Non-pigmented ciliary epithelial cell (primary cell): ENCODE measurements at regions not wholly inside any gene's neighbourhood (a gene's known extent, or its start where the extent isn't known, plus 50 kb on each side); places are given as distances from the start of the nearest gene placed in this dataset.

Source experiments
- DNase-seq: peaks from one replicate; pipeline ENCODE4 v3.0.0-alpha.2; 2010; ENCODE audit warnings: low read depth

DNA sequence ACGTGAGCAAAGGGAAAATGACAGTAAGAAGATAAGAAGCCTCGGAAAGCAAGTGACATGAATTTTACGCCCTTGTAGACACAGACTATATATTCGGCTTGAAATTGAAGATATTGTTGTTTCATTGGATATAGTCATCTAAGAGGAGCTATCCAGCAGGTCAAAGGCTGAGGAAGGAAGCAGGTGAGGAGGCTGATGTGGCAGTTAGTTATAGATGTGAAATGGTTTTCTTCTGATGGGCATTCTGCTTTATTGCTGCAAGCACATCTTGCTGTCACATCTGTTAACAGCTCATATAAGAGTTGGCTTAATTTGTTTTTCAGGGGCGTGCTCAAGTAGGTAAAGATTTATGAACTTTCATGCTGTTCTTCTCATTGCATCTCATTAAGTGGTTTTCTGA lies 146.1 kb downstream of the KLF5 start:
- no peak for DNase-seq

DNA sequence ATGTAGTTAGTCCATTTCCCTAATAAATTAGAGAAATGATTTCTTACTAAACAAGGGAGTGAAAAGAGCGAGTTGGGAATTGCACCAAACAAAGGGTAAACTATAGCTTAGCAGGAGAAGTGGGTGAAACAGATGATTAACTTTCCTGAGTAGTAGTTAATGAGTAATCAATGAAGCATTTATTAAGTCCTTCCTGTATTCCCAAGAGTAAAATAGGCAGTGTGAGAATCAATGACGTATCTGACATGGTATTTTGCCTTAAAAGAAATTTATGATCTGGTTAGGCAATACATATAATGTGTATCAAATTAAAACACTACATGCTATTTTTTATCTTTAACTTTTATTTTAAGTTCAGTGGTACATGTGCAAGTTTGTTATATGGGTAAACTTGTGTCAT lies 142.8 kb downstream of the KLF5 start:
- no peak for DNase-seq

DNA sequence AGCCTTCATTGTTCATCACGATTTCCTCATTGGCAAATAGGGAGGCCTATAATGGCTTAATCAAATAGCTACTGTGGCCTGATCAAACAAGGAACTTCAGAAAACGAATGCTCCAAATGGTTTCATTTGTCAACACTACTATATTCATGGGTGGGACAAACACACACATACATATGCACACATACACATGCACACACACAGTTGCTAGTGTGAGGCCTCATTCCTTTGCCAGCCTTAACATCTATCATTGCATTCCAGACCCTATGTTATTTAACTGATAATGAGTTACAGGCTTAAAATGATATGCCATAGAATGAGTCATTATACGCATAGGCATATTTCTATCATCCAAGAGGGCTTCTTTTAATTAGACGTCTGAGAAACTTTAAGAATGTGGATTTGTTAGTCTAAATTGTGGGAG lies 140.2 kb downstream of the KLF5 start:
- DNase-seq, result no peak

DNA sequence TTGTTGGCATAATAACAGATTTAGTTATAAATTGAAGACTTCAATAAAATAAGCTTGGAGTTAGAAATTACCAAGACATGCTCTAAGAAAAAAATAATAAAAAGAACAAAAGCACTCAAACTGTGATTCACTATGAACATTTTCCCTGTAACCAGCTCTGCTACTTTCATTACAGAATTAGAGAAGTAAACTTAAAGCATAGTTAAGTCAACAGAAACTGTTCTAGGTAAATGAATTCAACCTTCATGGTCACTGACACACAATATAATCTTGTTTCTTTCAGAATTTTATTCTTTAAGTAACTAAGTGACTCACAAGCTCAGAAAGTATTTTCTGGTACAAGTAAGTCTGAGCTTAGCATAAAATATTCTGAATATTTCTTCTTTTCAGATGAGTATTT lies 136.3 kb downstream of the KLF5 start:
- DNase-seq, result no peak

DNA sequence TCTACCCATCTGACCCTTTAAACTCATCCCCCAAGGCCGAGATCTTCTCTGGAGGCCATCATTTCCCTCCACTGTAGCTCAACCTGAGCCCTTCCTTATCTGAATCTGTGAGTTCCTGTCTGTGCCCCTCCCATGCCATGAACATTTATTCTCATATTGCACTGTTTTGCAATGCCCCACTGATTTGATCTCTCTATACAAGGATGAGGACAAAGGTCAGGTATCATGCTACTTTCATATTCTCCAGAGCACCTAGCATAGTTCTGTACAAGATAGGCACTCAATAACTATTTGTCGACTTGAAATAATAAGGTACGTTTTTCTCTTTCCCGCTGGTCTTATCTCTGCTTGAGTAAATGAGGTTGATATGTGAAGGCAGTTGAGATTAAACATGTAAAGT lies 135.5 kb downstream of the KLF5 start:
- no peak for DNase-seq

DNA sequence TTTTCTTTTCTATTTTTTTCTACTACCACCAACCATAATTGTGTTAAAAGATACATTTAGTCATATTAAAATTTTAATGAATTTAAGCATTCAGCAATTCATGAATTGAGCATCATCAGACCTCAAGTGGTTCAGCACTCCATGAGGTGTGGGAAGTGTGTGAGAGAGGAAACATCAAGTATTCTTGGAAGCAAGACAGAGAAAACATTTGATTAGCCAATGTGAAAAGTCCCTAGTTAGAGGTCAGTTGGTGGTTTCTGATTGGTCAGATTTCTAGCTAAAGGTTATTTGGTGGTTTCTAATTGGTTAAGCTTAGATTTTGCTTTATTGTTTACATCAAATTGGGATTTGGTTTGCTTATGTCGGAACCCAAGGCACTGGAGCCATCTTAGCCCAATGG lies 134.7 kb downstream of the KLF5 start:
- DNase-seq, result no peak

DNA sequence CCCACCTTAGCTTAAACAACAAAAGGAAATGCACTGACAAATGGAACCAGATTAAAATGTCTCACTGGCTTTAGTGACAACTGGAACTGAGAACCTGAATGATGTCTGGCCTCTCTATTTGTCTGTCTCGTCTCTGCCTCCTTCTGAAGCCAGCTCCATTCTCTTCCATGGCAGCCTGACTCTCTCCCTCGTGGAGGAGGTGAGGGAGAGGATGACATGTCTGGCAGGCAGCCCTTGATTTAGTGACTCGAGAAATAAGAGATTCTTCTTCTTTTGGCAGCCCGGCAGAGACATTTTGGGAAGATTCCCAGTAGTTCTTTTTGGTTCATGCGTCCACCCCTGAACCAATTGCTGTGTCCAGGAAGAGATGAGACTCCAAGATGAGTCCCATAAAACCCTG lies 131.7 kb downstream of the KLF5 start:
- no peak for DNase-seq

DNA sequence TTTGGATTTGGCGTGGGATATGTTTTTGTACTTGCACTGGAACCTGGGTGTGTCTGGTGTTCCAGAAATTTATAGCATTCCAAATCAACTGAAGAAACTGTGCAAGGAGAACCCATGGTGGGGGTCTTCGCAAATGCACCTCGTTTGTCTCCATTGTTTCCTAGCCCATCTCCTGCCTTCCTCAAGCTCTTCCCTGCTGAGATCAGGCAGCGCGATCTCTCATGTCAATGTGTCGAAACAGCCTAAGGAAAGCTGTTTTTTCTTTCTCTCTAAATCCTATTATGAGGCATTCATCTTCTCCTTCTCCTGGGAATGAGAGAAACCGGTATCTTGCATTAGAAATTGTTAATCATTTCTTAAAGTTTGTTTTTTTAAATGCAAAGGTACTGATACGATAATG lies 131.0 kb downstream of the KLF5 start:
- no peak for DNase-seq

DNA sequence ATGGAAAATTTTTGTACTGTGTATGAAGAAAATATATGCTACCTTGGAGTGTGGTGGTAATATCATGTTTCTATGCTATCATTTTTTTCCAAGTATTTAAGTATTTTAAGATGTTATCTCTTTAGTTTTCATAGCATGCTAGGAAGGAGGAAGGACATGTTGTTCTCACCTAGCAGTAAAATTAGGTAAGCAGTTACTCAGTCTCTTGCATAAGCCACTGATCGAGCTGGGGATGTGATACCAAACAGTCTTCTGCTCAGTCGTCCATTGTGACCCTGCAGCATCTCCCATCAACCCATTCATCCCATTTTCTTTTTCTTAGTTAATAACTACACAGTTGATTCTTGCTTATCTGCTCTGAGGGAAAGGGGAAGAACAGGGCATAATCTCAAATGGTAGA lies 130.6 kb downstream of the KLF5 start:
- DNase-seq, result no peak

DNA sequence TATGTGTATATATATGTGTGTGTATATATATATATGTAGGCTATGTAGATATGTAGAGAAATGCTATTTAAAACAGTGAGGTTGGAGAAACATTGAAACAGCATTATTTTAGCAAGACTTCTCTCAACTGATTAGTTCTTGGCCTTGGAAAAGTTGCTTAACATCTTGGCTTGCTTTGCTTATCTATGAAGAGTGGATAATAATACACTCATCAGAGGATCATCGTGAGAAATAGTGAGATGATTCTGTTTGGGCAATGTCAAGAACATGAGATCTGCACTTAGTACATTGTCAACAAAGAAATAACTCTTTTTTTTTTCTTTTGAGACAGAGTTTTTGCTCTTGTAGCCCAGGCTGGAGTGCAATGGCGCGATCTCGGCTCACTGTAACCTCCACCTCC lies 128.3 kb downstream of the KLF5 start:
- no peak for DNase-seq

DNA sequence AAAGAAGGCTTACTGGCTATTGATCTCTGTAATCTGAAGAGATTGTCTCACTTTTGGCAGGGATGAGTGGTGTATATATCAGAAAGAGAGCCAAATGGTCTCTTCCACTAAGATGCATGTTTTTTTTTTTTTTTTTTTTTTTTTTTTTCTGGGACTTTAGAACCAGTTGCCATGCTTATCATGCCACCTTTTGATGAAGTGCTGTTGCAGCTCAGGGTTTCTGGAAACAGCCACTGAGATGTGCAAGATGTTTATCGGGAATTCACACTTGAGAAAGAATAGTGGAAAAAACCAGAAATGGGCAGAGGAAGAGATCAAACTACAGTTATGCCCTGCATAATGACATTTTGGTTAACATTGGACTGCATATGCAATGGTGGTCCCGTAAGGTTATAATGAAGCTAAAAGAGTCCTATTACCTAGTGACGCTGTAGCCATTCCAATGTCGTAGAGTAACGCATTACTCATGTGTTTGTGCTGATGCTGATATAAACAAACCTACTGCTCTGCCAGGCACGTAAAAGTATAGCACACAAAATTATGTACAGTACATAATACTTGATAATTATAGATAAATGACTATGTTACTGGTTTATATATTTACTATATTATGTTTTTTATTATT lies 121.0 kb downstream of the KLF5 start:
- no peak for DNase-seq

DNA sequence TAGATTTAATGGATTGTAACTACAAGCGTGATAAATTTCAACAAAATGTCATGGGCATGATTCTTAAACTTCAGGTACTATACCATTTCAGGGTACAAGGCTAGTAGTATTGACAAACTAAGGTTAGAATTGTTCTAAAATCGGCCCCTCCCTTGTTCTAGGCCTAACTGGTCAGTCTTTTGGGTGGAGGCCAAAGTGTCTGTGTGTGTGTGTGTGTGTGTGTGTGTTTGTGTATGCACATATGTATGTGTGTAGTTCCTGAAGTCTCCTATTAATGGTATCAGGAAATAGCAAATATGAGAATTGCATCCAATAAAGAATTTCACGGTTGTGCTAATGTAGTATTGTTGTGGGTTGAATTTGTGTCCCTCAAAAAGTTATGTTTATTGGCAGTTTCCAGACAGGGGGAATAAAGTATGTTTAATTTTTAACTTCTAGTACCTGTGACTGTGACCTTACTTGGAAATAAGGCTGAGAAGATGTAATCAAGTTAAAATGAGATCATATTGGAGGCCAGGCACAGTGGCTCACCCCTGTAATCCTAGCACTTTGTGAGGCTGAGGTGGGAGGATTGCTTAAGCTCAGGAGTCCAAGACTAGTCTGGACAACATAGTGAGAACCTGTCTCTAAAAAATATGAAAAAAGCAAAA lies 119.2 kb downstream of the KLF5 start:
- DNase-seq, result no peak

DNA sequence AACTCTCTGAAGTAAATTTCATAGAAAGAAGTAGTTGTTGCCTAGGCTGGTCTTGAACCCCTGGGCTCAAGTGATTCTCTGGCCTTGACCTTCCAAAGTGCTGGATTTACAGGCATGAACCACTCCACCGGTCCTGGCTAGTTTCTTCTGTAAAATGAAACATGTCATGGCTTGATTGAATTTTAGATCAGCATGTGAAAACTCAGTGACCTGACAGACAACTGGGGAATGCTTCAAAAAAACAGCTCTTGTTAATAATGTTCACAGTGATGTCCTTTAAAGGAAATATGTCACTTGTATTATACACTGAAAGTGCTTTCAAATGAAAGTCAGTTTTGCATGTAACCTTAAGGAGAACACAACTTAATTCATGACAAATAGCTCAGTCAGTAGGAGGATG lies 118.2 kb downstream of the KLF5 start:
- no peak for DNase-seq

DNA sequence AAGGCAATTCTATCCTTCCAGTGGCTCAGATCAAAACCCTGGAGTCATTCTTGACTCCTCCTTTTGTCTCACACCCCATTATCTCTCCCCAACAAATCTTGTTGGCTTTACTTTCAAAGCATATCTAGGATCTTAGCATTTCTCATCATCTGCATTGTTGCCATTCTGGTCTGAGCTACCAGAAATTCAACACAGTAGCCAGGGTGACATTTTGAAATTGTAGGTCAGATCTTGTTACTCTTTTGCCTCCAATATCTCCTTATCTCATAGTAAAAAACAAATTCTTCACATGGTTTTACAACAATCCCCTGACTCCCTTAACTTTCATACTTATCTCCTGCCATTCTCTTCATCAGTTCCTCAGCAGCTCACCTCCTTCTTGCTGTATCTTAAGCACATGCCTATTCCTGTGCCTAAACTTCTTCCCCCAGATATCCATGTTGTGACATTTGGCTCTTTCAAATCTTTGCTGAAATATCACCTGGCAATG lies 115.8 kb downstream of the KLF5 start:
- no peak for DNase-seq

DNA sequence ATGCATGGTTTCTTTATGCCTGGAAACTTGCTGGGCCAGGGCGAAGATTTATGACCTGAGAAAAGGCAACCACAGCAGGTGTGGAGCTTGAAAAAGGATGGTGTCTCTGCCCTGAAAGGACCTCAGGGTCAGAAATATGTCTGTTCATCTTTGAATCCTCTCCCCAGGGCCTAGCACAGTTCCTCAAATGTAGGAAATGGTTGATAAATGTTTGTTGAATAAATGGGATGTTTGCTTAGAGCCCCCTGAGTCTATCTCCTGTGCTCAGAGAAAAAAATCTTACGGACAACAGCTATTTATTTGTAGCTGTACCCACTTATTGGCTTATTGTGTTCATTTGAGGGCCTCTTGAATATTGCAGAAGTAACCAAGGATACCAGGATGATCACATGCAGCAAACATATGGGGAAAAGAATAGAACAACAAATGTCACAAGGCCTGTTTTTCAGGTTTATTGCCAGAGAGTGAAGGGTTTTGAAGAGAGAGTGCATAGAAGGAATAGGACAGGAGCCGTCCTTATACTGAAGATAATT lies 114.5 kb downstream of the KLF5 start:
- DNase-seq, result no peak

DNA sequence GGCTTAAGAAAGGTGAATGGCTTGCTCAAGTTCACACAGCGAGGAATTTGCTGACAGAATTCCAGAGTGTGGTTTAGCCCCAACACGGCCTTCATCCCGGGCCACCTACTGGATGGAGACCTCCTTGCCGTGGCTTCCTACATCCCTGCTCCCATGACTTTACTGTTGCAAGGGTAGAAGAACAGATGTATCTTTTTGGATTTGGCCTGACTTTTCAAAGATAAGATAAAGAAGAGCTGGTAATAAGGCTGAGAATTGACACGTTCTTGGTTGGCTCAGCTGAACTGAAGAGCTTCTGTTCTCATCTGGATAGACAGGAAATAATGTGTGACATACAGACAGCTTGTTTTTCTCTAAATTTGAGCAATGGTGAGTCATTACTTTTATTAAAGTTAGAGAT lies 113.1 kb downstream of the KLF5 start:
- no peak for DNase-seq

DNA sequence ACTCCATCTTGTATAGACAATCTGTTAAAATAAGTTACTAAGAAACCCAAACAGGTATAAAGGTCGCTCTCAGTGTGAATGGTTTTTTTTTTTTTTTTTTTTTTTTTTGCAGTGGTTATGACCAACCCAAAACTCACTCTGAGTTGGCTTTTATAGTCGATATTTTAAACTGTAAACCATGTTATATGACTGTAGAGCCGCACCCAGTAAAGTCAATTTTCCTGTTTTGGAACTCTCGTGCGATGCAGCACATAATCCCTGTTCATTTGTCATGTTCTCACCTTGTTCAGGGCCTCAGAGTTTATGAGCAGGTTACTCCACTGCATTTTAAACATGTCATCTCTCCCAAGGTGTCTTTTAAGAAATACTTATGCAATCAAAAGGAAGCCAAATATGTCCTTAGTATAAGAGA lies 112.5 kb downstream of the KLF5 start:
- no peak for DNase-seq

DNA sequence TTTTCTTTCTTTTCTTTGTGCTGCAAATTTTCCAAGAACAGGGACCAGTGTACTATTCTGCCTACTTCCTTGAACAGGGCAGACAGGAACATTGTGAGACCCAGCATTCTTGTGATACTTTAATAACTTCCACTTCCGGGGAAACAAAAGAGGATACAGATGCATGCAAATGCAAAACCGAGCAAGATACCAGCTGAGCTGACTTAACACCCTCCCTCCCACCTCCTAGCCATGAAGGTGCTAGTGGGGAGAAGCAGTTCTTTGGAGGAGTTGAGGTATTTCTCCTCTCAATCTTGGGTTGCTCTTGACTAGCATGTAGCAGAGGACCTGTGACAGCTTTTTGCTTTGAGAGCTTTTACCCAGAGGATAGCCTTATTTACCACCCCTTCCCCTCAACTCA lies 111.2 kb downstream of the KLF5 start:
- no peak for DNase-seq

DNA sequence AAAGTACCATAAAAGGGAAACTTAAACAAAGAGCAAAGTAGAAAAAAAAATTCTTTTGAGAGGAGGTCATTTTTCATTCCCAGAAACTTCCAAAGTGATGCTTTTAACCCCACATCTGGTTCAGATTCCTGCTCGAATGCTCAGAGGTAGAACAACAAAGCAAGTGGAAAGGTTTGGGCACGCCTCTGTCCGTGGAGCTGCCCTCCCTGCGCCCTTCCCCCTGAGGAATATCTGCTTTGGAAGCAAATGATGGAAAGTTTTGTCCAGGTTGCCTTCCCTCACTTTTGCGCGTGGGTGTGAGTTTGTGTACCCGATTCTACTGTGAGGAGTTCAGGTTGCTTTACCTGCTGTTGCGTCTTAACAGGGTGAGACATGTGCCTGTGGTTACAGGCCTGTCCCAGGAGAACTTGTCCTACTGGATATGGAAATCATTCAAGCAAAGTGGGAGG lies 110.2 kb downstream of the KLF5 start:
- DNase-seq, result no peak

DNA sequence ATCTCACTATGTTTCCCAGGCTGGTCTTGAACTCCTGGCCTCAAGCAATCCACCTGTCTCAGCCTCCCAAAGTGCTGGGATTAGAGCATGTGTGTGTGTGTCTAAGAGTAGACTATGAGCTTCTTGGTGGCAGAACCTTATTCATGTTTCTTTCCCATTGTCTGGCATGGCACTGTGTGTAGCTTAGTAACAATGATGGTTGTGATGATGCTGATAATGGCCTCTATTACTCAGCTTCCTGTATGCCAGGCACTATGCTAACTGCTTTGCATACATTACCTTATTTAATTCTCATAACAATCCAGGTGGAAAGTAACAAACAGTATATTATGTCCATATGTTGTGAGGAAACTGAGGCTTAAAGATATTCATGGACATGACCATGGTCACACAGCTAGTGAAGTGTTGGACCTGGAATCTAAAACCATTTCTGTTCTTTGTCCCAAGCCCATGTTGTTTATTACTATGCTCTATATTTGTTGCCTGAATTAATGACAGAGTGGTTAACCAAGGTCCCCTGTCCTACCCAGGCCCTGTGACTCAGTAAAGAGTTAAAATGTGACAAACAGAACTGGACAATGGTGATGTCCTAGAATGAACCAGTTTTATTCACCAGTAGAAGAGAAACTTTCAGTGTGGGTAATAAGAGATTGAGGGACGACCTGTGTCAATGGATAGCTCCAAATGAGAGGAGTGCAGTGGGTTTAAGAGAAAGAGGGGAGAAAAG lies 109.6 kb downstream of the KLF5 start:
- no peak for DNase-seq

DNA sequence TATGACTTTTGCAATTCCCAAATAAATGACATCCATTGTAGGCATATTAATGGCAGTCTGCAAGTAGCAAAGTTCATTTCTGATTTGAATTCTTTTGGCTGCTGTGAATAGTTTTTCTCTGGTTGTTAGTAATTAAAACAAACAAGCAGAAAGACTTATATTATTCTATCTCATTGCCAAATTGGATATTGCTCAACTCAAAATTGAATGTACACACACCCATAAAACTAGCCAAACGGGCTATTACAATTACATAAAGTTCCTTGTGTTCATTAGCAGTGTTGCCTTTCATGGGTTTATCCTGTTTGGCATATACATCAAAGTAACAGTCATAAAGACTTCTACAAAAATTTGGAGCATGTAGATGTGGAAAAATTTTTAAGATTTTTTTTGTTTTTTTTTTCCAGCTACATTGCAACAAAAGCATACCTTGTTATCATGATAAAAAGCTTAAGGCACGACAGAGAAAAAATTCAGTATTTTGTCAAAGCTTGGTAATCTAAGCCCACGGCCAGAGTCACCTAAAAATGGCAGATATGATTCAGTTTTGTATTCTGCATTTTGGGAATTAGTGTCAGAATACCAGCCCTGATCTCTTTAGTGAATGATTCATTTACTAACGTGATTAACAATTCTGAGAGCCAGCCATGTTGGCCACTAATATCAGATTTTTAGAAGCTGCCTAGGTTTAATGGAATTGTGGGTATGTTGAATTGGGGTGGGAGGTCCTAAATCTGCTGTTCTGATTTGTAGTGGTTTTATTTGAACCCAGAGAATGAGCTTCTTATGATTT lies 108.4 kb downstream of the KLF5 start:
- DNase-seq, result no peak

DNA sequence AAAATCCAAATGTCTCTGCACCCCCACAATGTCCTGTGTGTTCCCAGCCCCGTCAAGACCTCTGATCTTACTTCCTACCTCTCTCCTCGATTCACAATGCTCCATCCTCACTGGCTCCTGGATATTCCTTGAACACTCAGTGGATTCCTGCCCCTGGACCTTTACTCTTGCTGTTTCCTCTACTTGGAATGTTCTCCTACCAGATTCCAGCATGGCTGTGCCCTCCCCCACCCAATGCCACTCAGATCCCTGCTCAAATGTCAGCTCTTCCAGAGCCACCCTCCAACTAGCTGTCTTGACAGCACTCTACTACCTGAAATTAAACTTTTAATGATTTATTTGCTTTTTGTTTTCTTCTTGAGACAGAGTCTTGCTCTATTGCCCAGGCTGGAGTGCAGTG lies 107.4 kb downstream of the KLF5 start:
- no peak for DNase-seq
